GM23338 (cell line): ENCODE measurements at regions not wholly inside any gene's neighbourhood (a gene's known extent, or its start where the extent isn't known, plus 50 kb on each side); places are given as distances from the start of the nearest gene placed in this dataset.

ENCODE experiments used
- ATAC-seq: fragments of 200-7000 bp; cut with Tn5 transposase; 3 replicates; pipeline ENCODE4 v1.9.1; 2020
- DNase-seq: peaks from one replicate; pipeline ENCODE4 v3.0.0-alpha.2; 2015; ENCODE audit warnings: low spot score
- H2AFZ ChIP-seq: fragments of 200-600 bp; sonication (generic); 2 replicates; pipeline ENCODE4 v1.8.0; 2016; ENCODE audit warnings: antibody characterized with exemption, mild to moderate bottlenecking, moderate library complexity
- H3F3A ChIP-seq: fragments of 200-600 bp; sonication (generic); replicated peaks from 2 replicates; pipeline ENCODE4 v1.8.0; 2017; ENCODE audit warnings: antibody characterized with exemption, mixed run types, low read depth
- H3K27ac ChIP-seq: fragments of 200-600 bp; sonication (generic); 2 replicates; pipeline ENCODE4 v1.6.1; 2016; ENCODE audit warnings: low read depth
- H3K27me3 ChIP-seq: fragments of 200-600 bp; sonication (generic); 2 replicates; pipeline ENCODE4 v1.8.0; 2016; ENCODE audit warnings: mild to moderate bottlenecking, mixed run types, moderate library complexity; ENCODE audit not compliant: insufficient read depth
- H3K36me3 ChIP-seq: fragments of 200-600 bp; sonication (generic); 2 replicates; pipeline ENCODE4 v1.8.0; 2016; ENCODE audit warnings: mild to moderate bottlenecking; ENCODE audit not compliant: insufficient read depth
- H3K4me1 ChIP-seq: fragments of 200-600 bp; sonication (generic); 2 replicates; pipeline ENCODE4 v1.8.0; 2016; ENCODE audit warnings: mild to moderate bottlenecking, moderate library complexity; ENCODE audit not compliant: insufficient read depth
- H3K4me2 ChIP-seq: fragments of 200-600 bp; sonication (generic); 2 replicates; pipeline ENCODE4 v1.7.1; 2017; ENCODE audit warnings: mixed run types
- H3K4me3 ChIP-seq: fragments of 200-600 bp; sonication (generic); 2 replicates; pipeline ENCODE4 v1.6.1; 2016; ENCODE audit warnings: mixed run types
- H3K79me2 ChIP-seq: fragments of 200-600 bp; sonication (generic); replicated peaks from 2 replicates; pipeline ENCODE4 v1.8.0; 2017; ENCODE audit warnings: mild to moderate bottlenecking; ENCODE audit not compliant: insufficient read depth
- H3K9me2 ChIP-seq: fragments of 200-600 bp; sonication (generic); 2 replicates; pipeline ENCODE4 v1.8.0; 2017; ENCODE audit not compliant: insufficient read depth
- H4K20me1 ChIP-seq: fragments of 200-600 bp; sonication (generic); replicated peaks from 2 replicates; pipeline ENCODE4 v1.8.0; 2017; ENCODE audit warnings: mild to moderate bottlenecking; ENCODE audit not compliant: insufficient read depth
- H3K27ac Mint-ChIP-seq: 2 replicates; pipeline ENCODE4 v1.8.0; 2020; ENCODE audit warnings: inconsistent platforms, mild to moderate bottlenecking, moderate library complexity, mixed read lengths
- H3K27me3 Mint-ChIP-seq: 3 replicates; pipeline ENCODE4 v1.8.0; 2022; ENCODE audit warnings: low read depth, mild to moderate bottlenecking, moderate library complexity, mixed read lengths, inconsistent platforms; ENCODE audit not compliant: insufficient read depth, poor library complexity
- H3K36me3 Mint-ChIP-seq: 3 replicates; pipeline ENCODE4 v1.8.0; 2021; ENCODE audit warnings: low read depth, mild to moderate bottlenecking, inconsistent platforms, moderate library complexity, mixed read lengths
- H3K4me1 Mint-ChIP-seq: 3 replicates; pipeline ENCODE4 v1.8.0; 2020; ENCODE audit warnings: mild to moderate bottlenecking, inconsistent platforms, mixed read lengths
- H3K4me3 Mint-ChIP-seq: 3 replicates; pipeline ENCODE4 v1.8.0; 2021; ENCODE audit warnings: moderate library complexity, mild to moderate bottlenecking, inconsistent platforms, mixed read lengths
- H3K9me3 Mint-ChIP-seq: 3 replicates; pipeline ENCODE4 v1.8.0; 2020; ENCODE audit warnings: moderate library complexity, mild to moderate bottlenecking, inconsistent platforms, mixed read lengths
- CREB1 ChIP-seq: fragments of 250-450 bp; sonication (Bioruptor Pico); IDR thresholded peaks from 2 replicates; pipeline ENCODE4 v1.5.0; 2020; ENCODE audit warnings: low read depth, mild to moderate bottlenecking, moderate library complexity
- CTCF ChIP-seq, 2 experiments: fragments of 200-600 bp in 1 of 2; sonication (generic) in 1 of 2; conservative IDR thresholded peaks; 2 replicates each; pipeline versions ENCODE4 v1.5.1 to v1.6.1; 2016 to 2017; ENCODE audit warnings: antibody characterized with exemption in 2 of 2, low read depth in 2 of 2, mild to moderate bottlenecking in 2 of 2, moderate library complexity in 1 of 2
- ETS1 ChIP-seq: IDR thresholded peaks from 2 replicates; pipeline ENCODE4 v1.6.1; 2016; ENCODE audit warnings: antibody characterized with exemption
- EZH2 ChIP-seq: fragments of 200-600 bp; sonication (generic); IDR thresholded peaks from one replicate; pipeline ENCODE4 v1.8.0; 2017; ENCODE audit warnings: antibody characterized with exemption, mild to moderate bottlenecking, low read depth; ENCODE audit not compliant: unreplicated experiment
- EZH2phosphoT487 ChIP-seq: fragments of 200-600 bp; sonication (generic); IDR thresholded peaks from one replicate; pipeline ENCODE4 v1.8.1; 2018; ENCODE audit warnings: antibody characterized with exemption; ENCODE audit not compliant: unreplicated experiment
- JUNB ChIP-seq: IDR thresholded peaks from one replicate; pipeline ENCODE4 v1.6.1; 2016; ENCODE audit warnings: antibody characterized with exemption; ENCODE audit not compliant: unreplicated experiment
- NANOG ChIP-seq: IDR thresholded peaks from 2 replicates; pipeline ENCODE4 v1.6.1; 2016; ENCODE audit warnings: antibody characterized with exemption, borderline replicate concordance
- POLR2AphosphoS5 ChIP-seq: IDR thresholded peaks from 2 replicates; pipeline ENCODE4 v1.6.1; 2016; ENCODE audit warnings: antibody characterized with exemption, low read depth
- REST ChIP-seq: IDR thresholded peaks from one replicate; pipeline ENCODE4 v1.6.1; 2018; ENCODE audit warnings: antibody characterized with exemption; ENCODE audit not compliant: unreplicated experiment
- STAT1 ChIP-seq: IDR thresholded peaks from one replicate; pipeline ENCODE4 v1.6.1; 2016; ENCODE audit warnings: antibody characterized with exemption; ENCODE audit not compliant: unreplicated experiment
- ZNF114 ChIP-seq: fragments of 250-450 bp; sonication (Bioruptor Pico); IDR thresholded peaks from 2 replicates; pipeline ENCODE4 v1.5.0; 2020; ENCODE audit warnings: mild to moderate bottlenecking, moderate library complexity
- ZNF331 ChIP-seq: fragments of 250-450 bp; sonication (Bioruptor Pico); IDR thresholded peaks from 2 replicates; pipeline ENCODE4 v1.5.0; 2020; ENCODE audit warnings: low read depth, mild to moderate bottlenecking, moderate library complexity
- ZNF462 ChIP-seq: fragments of 250-450 bp; sonication (Bioruptor Pico); IDR thresholded peaks from 2 replicates; pipeline ENCODE4 v1.5.0; 2020; ENCODE audit warnings: mild to moderate bottlenecking, moderate library complexity

GRCh38 chr13:86135856-86136255 lies 336.6 kb upstream of the SLITRK6 start:
- H3K36me3 Mint-ChIP-seq = no peaks in the 10 kb centered on the region
- Histone ChIP-seq H3K36me3 (no peaks in the 10 kb centered on the region), H3K4me3 (no peak overlapping the region), H3K9me2 (no peaks in the 10 kb centered on the region), H3K27me3 (no peaks in the 10 kb centered on the region), H2AFZ (no peak overlapping the region), H3K4me1 (no peaks in the 10 kb centered on the region), H3K27ac (no peak overlapping the region), H3F3A (no peaks in the 10 kb centered on the region), H4K20me1 (no peaks in the 10 kb centered on the region), H3K4me2 (no peak overlapping the region), H3K79me2 (no peaks in the 10 kb centered on the region)
- no peak for DNase-seq
- ATAC-seq = no peak
- TF ChIP-seq REST (no peak), POLR2AphosphoS5 (no peak), ETS1 (no peak), ZNF462 (CRISPR knock-in tag) (no peak), EZH2 (no peak), JUNB (no peak), STAT1 (no peak), CTCF (conservative IDR thresholded peaks at IDR 0.05; ENCODE audit: low read depth in 2 of 2) (no peak), ZNF331 (CRISPR knock-in tag) (no peak), ZNF114 (CRISPR knock-in tag) (no peak), CREB1 (no peak), EZH2phosphoT487 (no peak), NANOG (no peak)
- H3K4me3 Mint-ChIP-seq = no peak overlapping the region
- no peaks in the 10 kb centered on the region for H3K27me3 Mint-ChIP-seq
- H3K4me1 Mint-ChIP-seq = no peaks in the 10 kb centered on the region
- no peaks in the 10 kb centered on the region; the same call in 2 of the 3 replicates for H3K9me3 Mint-ChIP-seq
- no peak overlapping the region for H3K27ac Mint-ChIP-seq
